SK-N-SH (cell line): ENCODE measurements at regions not wholly inside any gene's neighbourhood (a gene's known extent, or its start where the extent isn't known, plus 50 kb on each side); places are given as distances from the start of the nearest gene placed in this dataset.
A peak's percentile ranks its signal among the peaks of the same experiment; 100 is the strongest.

ENCODE experiments used
- CTCF ChIA-PET: fragments of 300-600, 350-600 bp; formaldehyde crosslinking; extraction: SDS; loops from one replicate; lab custom pipeline; 2021; lab: Yijun Ruan, JAX
- POLR2A ChIA-PET: fragments of 350-600 bp; sonication (Branson Sonifier 250); formaldehyde crosslinking; extraction: SDS; loops from one replicate; lab custom pipeline; 2020; ENCODE audit warnings: antibody characterized with exemption, inconsistent platforms; lab: Yijun Ruan, JAX
- DNase-seq: peaks from one replicate; pipeline ENCODE4 v3.0.0; 2012
- H2AFZ ChIP-seq: fragments of 200-600 bp; sonication (generic); 2 replicates; pipeline ENCODE4 v1.8.1; 2016; ENCODE audit warnings: antibody characterized with exemption, mild to moderate bottlenecking, low read depth
- H3F3A ChIP-seq: fragments of 200-600 bp; sonication (generic); replicated peaks from 2 replicates; pipeline ENCODE3; 2016; ENCODE audit warnings: antibody characterized with exemption, mild to moderate bottlenecking; ENCODE audit not compliant: insufficient read depth
- H3K27ac ChIP-seq, 2 experiments: fragments of 200-500 bp in 1 of 2; fragments of 200-600 bp in 1 of 2; sonication (Bioruptor generic) in 1 of 2; sonication (generic), shearing (Covaris generic) in 1 of 2; 2 replicates each; pipeline versions ENCODE4 v1.5.1 to v1.6.1; 2014 to 2016; ENCODE audit warnings: low read depth in 2 of 2, inconsistent platforms in 1 of 2, low read length in 1 of 2, mild to moderate bottlenecking in 1 of 2, mixed read lengths in 1 of 2
- H3K27me3 ChIP-seq: fragments of 200-600 bp; sonication (generic), shearing (Covaris generic); 2 replicates; pipeline ENCODE4 v1.6.1; 2016; ENCODE audit warnings: mixed run types; ENCODE audit not compliant: insufficient read depth
- H3K36me3 ChIP-seq, 2 experiments: fragments of 200-500 bp in 1 of 2; fragments of 200-600 bp in 1 of 2; sonication (Bioruptor generic) in 1 of 2; sonication (generic) in 1 of 2; replicated peaks in 1 of 2; 2 replicates each; pipeline versions ENCODE3 to v1.5.1; 2014 to 2016; ENCODE audit warnings: low read length in 1 of 2, mild to moderate bottlenecking in 1 of 2; ENCODE audit not compliant: insufficient read depth in 2 of 2, control insufficient read depth in 1 of 2
- H3K4me1 ChIP-seq, 2 experiments: fragments of 200-500 bp in 1 of 2; fragments of 200-600 bp in 1 of 2; sonication (Bioruptor generic) in 1 of 2; sonication (generic), shearing (Covaris generic) in 1 of 2; 2 replicates each; pipeline versions ENCODE4 v1.5.1 to v1.6.1; 2014 to 2016; ENCODE audit warnings: low read depth in 1 of 2, low read length in 1 of 2, mixed run types in 1 of 2; ENCODE audit not compliant: insufficient read depth in 2 of 2, control insufficient read depth in 1 of 2
- H3K4me2 ChIP-seq: fragments of 200-600 bp; sonication (generic), shearing (Covaris generic); 2 replicates; pipeline ENCODE4 v1.6.1; 2017; ENCODE audit warnings: mixed run types
- H3K4me3 ChIP-seq, 2 experiments: fragments of 200-500 bp in 1 of 2; fragments of 200-600 bp in 1 of 2; sonication (Bioruptor generic) in 1 of 2; sonication (generic), shearing (Covaris generic) in 1 of 2; 2 replicates each; pipeline versions ENCODE4 v1.5.1 to v1.8.1; 2014 to 2016; ENCODE audit warnings: low read depth in 2 of 2, inconsistent platforms in 1 of 2, low read length in 1 of 2, mild to moderate bottlenecking in 1 of 2, mixed read lengths in 1 of 2, moderate library complexity in 1 of 2
- H3K79me2 ChIP-seq: fragments of 200-600 bp; sonication (generic); 2 replicates; pipeline ENCODE4 v1.8.1; 2017; ENCODE audit warnings: mild to moderate bottlenecking; ENCODE audit not compliant: insufficient read depth
- H3K9ac ChIP-seq: fragments of 200-600 bp; sonication (generic); 2 replicates; pipeline ENCODE4 v1.6.1; 2017; ENCODE audit warnings: mixed run types
- H3K9me2 ChIP-seq: fragments of 200-600 bp; sonication (generic); 2 replicates; pipeline ENCODE4 v1.6.1; 2017; ENCODE audit warnings: mixed run types
- H3K9me3 ChIP-seq: fragments of 200-600 bp; sonication (generic); 2 replicates; pipeline ENCODE4 v1.6.1; 2017; ENCODE audit warnings: mixed run types, mild to moderate bottlenecking, moderate library complexity
- H4K20me1 ChIP-seq: fragments of 200-600 bp; sonication (generic); 2 replicates; pipeline ENCODE4 v1.6.1; 2017; ENCODE audit warnings: mild to moderate bottlenecking, mixed run types; ENCODE audit not compliant: insufficient read depth
- EP300 ChIP-seq, 2 experiments: IDR thresholded peaks; 2 replicates each; pipeline versions ENCODE4 v1.4.0 to v1.6.1; 2012; ENCODE audit warnings: borderline replicate concordance in 1 of 2, low read depth in 1 of 2, low read length in 1 of 2
- GABPA ChIP-seq: IDR thresholded peaks from 2 replicates; pipeline ENCODE4 v1.4.0; 2012; ENCODE audit warnings: low read depth, mild to moderate bottlenecking
- GATA2 ChIP-seq: sonication (generic); formaldehyde crosslinking; IDR thresholded peaks from 2 replicates; pipeline ENCODE4 v1.5.0; 2020; ENCODE audit warnings: mild to moderate bottlenecking, missing genetic modification reagents
- JUND ChIP-seq: IDR thresholded peaks from 2 replicates; pipeline ENCODE4 v1.4.0; 2012
- NRF1 ChIP-seq: IDR thresholded peaks from 2 replicates; pipeline ENCODE4 v1.6.1; 2012; ENCODE audit warnings: low read depth, mild to moderate bottlenecking, low read length
- RCOR1 ChIP-seq: fragments of 150-350 bp; IDR thresholded peaks from 2 replicates; pipeline ENCODE4 v1.6.1; 2017; ENCODE audit warnings: antibody characterized with exemption, low read length
- RXRA ChIP-seq: IDR thresholded peaks from 2 replicates; pipeline ENCODE4 v1.4.0; 2012; ENCODE audit warnings: low read depth, mild to moderate bottlenecking, borderline replicate concordance
- SMC3 ChIP-seq: IDR thresholded peaks from 2 replicates; pipeline ENCODE4 v1.6.1; 2012; ENCODE audit warnings: low read depth, low read length, improper control_type of control experiment
- TAF1 ChIP-seq: IDR thresholded peaks from 2 replicates; pipeline ENCODE4 v1.6.1; 2012; ENCODE audit warnings: low read depth, mild to moderate bottlenecking, low read length, moderate library complexity, borderline replicate concordance
- WGBS: methylation state at CpG from one replicate; pipeline ENCODE4 v1.1.6; 2017; ENCODE audit warnings: low lambda C conversion rate; 5-methylcytosine and 5-hydroxymethylcytosine counted together
- TF ChIP-seq, protein P1 (sequence below): IDR thresholded peaks from 2 replicates; pipeline ENCODE4 v1.6.1; 2012; ENCODE audit warnings: mild to moderate bottlenecking, low read depth, low read length, moderate library complexity
- TF ChIP-seq, protein P2 (sequence below): fragments of 150-350 bp; IDR thresholded peaks from 2 replicates; pipeline ENCODE4 v1.6.1; 2017; ENCODE audit warnings: antibody characterized with exemption, low read length, low read depth, borderline replicate concordance

DNA sequence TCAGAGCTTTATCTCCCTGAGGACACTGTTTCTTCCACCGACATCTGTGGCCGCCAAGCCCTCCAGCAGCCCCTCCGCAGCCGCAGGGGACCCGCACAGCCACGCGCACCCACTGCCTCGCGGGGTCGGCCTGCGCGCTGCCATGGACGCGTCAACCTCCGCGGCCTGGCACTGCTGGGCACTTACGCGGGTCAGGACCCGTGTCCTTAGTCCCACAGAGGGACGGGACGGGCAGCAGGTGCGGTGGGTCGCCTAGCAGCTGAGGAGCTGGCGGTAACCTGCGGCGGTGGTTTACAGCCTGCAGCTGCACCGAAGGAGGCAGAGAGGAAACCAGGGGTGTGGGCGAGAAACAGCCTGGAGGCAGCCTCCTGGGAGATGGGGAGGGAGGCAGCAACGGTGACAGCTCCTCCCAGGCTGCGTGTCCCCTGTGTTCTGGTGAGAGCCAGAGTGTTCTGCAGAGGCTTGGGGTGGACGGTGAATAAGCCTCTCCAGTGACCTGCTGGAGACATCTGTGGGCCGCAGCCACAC, 61.3 kb downstream of the SEC61G start:
- H3K79me2 ChIP-seq, result no peaks in the 10 kb centered on the region

DNA sequence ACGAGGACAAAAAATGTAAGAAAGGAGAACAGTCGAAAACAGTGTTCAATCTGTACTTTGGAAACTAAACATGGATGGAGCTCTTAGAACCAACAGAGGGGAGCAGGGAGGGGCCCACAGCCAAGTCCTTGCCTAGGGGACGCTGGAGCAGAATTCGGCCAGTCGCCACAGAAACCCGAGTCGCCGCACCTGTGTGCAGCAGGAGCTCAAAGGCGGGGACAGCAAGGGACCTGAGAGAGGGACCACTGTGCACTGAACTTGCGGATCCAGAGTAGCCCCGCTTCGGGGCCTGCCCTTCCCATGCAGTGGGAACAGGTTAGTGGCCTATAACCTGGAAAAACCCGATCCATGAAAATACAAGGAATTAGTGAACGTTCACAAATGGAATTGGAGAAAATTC, 68.1 kb downstream of the SEC61G start:
- no peak overlapping the region for H3K4me3 ChIP-seq
- H3K9me2 ChIP-seq, result no peaks in the 10 kb centered on the region
- H3K27ac ChIP-seq, result no peak overlapping the region
- H3K9ac ChIP-seq, result no peak overlapping the region
- H3K4me2 ChIP-seq, result no peak overlapping the region
- H3K79me2 ChIP-seq, result no peaks in the 10 kb centered on the region
- CTCF ChIA-PET, result interaction anchor here (0.5 kb wide), 1 partner anchor 196 kb away, joined by 3 read pairs; no protein-coding TSS in a partner anchor
- H2AFZ ChIP-seq, result no peak overlapping the region
- no peaks in the 10 kb centered on the region; a peak in 1 of 4 replicates for H3K4me1 ChIP-seq
- no peaks in the 10 kb centered on the region for H4K20me1 ChIP-seq
- no peaks in the 10 kb centered on the region for H3F3A ChIP-seq
- H3K27me3 ChIP-seq, result peaks cover 8% of the 10 kb centered on the region; the same call in 1 of the 2 replicates
- DNase-seq, result no peak
- TF ChIP-seq EP300 (IDR thresholded peaks at IDR 0.05; ENCODE audit: borderline replicate concordance in 1 of 2, low read depth in 1 of 2, low read length in 1 of 2) (no peak), SMC3 (no peak), GABPA (no peak), JUND (no peak), TAF1 (no peak), NRF1 (no peak)
- no peaks in the 10 kb centered on the region for H3K9me3 ChIP-seq
- WGBS, result 70% methylated on average over 14 of the region's 14 CpGs
- POLR2A ChIA-PET, result no interaction called here
- no peaks in the 10 kb centered on the region for H3K36me3 ChIP-seq

More for the DNA sequence above, 61.3 kb downstream of the SEC61G start:
- H3K9me3 ChIP-seq, result no peaks in the 10 kb centered on the region
- TF ChIP-seq TAF1, result no peak
- TF ChIP-seq, protein P1, sequence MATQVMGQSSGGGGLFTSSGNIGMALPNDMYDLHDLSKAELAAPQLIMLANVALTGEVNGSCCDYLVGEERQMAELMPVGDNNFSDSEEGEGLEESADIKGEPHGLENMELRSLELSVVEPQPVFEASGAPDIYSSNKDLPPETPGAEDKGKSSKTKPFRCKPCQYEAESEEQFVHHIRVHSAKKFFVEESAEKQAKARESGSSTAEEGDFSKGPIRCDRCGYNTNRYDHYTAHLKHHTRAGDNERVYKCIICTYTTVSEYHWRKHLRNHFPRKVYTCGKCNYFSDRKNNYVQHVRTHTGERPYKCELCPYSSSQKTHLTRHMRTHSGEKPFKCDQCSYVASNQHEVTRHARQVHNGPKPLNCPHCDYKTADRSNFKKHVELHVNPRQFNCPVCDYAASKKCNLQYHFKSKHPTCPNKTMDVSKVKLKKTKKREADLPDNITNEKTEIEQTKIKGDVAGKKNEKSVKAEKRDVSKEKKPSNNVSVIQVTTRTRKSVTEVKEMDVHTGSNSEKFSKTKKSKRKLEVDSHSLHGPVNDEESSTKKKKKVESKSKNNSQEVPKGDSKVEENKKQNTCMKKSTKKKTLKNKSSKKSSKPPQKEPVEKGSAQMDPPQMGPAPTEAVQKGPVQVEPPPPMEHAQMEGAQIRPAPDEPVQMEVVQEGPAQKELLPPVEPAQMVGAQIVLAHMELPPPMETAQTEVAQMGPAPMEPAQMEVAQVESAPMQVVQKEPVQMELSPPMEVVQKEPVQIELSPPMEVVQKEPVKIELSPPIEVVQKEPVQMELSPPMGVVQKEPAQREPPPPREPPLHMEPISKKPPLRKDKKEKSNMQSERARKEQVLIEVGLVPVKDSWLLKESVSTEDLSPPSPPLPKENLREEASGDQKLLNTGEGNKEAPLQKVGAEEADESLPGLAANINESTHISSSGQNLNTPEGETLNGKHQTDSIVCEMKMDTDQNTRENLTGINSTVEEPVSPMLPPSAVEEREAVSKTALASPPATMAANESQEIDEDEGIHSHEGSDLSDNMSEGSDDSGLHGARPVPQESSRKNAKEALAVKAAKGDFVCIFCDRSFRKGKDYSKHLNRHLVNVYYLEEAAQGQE, result no peak
- TF ChIP-seq RXRA, result no peak
- TF ChIP-seq RCOR1, result no peak
- TF ChIP-seq, protein P2, sequence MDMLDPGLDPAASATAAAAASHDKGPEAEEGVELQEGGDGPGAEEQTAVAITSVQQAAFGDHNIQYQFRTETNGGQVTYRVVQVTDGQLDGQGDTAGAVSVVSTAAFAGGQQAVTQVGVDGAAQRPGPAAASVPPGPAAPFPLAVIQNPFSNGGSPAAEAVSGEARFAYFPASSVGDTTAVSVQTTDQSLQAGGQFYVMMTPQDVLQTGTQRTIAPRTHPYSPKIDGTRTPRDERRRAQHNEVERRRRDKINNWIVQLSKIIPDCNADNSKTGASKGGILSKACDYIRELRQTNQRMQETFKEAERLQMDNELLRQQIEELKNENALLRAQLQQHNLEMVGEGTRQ, result no peak
- no peak for TF ChIP-seq GATA2
- POLR2A ChIA-PET, result no interaction called here
- 71% methylated on average over 28 of the region's 32 CpGs for WGBS
- no peaks in the 10 kb centered on the region for H3K27me3 ChIP-seq
- peak; percentile 25 for DNase-seq
- no peaks in the 10 kb centered on the region for H3K9me2 ChIP-seq
- no peaks in the 10 kb centered on the region for H3F3A ChIP-seq
- no peak overlapping the region for H3K27ac ChIP-seq
- no peak overlapping the region for H3K4me2 ChIP-seq
- CTCF ChIA-PET, result no interaction called here
- no peak overlapping the region for H3K9ac ChIP-seq
- no peaks in the 10 kb centered on the region; a peak in 1 of 4 replicates for H3K4me1 ChIP-seq
- no peaks in the 10 kb centered on the region for H3K36me3 ChIP-seq
- H2AFZ ChIP-seq, result no peak overlapping the region
- H3K4me3 ChIP-seq, result no peak overlapping the region
- no peaks in the 10 kb centered on the region for H4K20me1 ChIP-seq
